ENCODE measurements at regions not wholly inside any gene's neighbourhood (a gene's known extent, or its start where the extent isn't known, plus 50 kb on each side); places are given as distances from the start of the nearest gene placed in this dataset.

DNA sequence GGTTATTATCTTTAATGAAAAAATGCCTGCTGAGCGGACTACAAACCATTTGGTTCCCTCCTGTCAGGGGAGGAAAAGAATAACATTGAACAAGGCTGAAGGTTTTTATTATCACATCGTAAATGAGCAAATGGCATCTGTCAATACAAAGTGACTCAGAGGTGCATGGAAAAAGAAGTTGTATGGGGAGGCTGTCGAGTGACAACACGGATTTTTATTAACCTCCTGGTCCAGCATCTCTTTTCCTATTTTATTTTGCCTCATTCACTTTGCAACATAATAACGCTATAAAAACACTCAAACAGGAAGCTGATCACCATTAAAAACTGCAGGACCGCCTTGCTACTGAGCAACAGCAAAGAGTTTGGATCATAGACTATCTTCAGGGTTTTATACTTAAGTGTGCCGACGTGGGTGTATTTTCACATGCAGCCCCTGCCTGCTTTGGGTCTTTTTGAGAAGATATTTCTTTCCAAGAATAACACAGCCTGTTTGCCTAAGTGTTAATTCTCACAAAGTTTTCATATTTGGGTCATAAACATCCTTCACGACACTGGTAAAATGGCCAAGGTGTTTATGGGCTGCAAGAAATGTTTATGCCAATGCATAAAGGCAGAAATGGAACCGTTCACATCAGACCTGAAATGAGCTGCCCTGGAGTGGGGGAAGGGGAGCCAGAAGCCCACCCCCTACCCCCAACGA lies 132.1 kb upstream of the SALL4 start:
- TF ChIP-seq POLR2A (IDR thresholded peaks at IDR 0.05) (no peak), EP300 (IDR thresholded peaks at IDR 0.05) (no peak)
- TF ChIP-seq, protein P1, sequence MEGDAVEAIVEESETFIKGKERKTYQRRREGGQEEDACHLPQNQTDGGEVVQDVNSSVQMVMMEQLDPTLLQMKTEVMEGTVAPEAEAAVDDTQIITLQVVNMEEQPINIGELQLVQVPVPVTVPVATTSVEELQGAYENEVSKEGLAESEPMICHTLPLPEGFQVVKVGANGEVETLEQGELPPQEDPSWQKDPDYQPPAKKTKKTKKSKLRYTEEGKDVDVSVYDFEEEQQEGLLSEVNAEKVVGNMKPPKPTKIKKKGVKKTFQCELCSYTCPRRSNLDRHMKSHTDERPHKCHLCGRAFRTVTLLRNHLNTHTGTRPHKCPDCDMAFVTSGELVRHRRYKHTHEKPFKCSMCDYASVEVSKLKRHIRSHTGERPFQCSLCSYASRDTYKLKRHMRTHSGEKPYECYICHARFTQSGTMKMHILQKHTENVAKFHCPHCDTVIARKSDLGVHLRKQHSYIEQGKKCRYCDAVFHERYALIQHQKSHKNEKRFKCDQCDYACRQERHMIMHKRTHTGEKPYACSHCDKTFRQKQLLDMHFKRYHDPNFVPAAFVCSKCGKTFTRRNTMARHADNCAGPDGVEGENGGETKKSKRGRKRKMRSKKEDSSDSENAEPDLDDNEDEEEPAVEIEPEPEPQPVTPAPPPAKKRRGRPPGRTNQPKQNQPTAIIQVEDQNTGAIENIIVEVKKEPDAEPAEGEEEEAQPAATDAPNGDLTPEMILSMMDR (IDR thresholded peaks at IDR 0.05) = no peak

Measured in tibial nerve (tissue), 4 donors.